GM12878 (cell line): ENCODE measurements at regions not wholly inside any gene's neighbourhood (a gene's known extent, or its start where the extent isn't known, plus 50 kb on each side); places are given as distances from the start of the nearest gene placed in this dataset.

Experiments
- ATAC-seq: fragments of 200-7000 bp; cut with Tn5 transposase; 3 replicates; pipeline ENCODE4 v1.9.1; 2020; ENCODE audit warnings: mild to moderate bottlenecking, moderate library complexity
- BruUV-seq: library from RNA; stranded (reverse); fragments of 400-500 nt; replicated peaks from 2 replicates; lab custom pipeline; 2021; lab: Mats Ljungman, UMichigan
- CTCF ChIA-PET: fragments of 300-600 bp; sonication (Branson Sonifier 250); formaldehyde crosslinking; extraction: SDS; loops from one replicate; lab custom pipeline; 2021; ENCODE audit warnings: inconsistent platforms; lab: Yijun Ruan, JAX
- POLR2A ChIA-PET: fragments of 350-600 bp; formaldehyde crosslinking; extraction: SDS; loops from one replicate; lab custom pipeline; 2021; ENCODE audit warnings: inconsistent platforms; lab: Charles Lee
- RAD21 ChIA-PET: fragments of 300-600 bp; sonication (Branson Sonifier 250); formaldehyde crosslinking; loops from one replicate; lab custom pipeline; 2023; ENCODE audit warnings: antibody characterized with exemption; ENCODE audit not compliant: unreplicated experiment; lab: Charles Lee
- SMC1A ChIA-PET: fragments of 300-600 bp; sonication (Branson Sonifier 250); formaldehyde crosslinking; loops from one replicate; lab custom pipeline; 2023; ENCODE audit not compliant: unreplicated experiment, uncharacterized antibody; lab: Charles Lee
- DNase-seq: peaks from one replicate; pipeline ENCODE4 v3.0.0-alpha.2; 2011; ENCODE audit warnings: low read depth, low spot score
- FAIRE-seq: peaks from 3 replicates; lab custom pipeline; 2011; peaks lifted over from hg19 to GRCh38; lab: Jason Lieb, UNC
- H2AFZ ChIP-seq: 2 replicates; pipeline ENCODE4 v1.6.0; 2011; ENCODE audit warnings: low read depth, low read length, control low read depth; ENCODE audit not compliant: control insufficient read depth
- H3K27ac ChIP-seq: 2 replicates; pipeline ENCODE4 v1.5.1; 2011; ENCODE audit warnings: control low read depth; ENCODE audit not compliant: control insufficient read depth, insufficient read depth
- H3K27me3 ChIP-seq, 2 experiments: replicated peaks in 1 of 2; 2 replicates each; pipeline versions ENCODE4 v1.6.0 to v1.6.1; 2011; ENCODE audit warnings: low read length in 1 of 2; ENCODE audit not compliant: control insufficient read depth in 2 of 2, insufficient read depth in 2 of 2
- H3K36me3 ChIP-seq, 2 experiments: 2 replicates each; pipeline ENCODE4 v1.5.1; 2011; ENCODE audit warnings: low read length in 1 of 2; ENCODE audit not compliant: control insufficient read depth in 2 of 2, insufficient read depth in 2 of 2
- H3K4me1 ChIP-seq: 2 replicates; pipeline ENCODE4 v1.6.1; 2011; ENCODE audit warnings: mild to moderate bottlenecking, low read length, moderate library complexity, mixed read lengths; ENCODE audit not compliant: control insufficient read depth, insufficient read depth
- H3K4me2 ChIP-seq: 2 replicates; pipeline ENCODE4 v1.6.0; 2011; ENCODE audit warnings: control low read depth; ENCODE audit not compliant: control insufficient read depth, insufficient read depth
- H3K4me3 ChIP-seq: fragments of 200-600 bp; sonication (generic); 2 replicates; pipeline ENCODE4 v1.5.1; 2016
- H3K79me2 ChIP-seq: 2 replicates; pipeline ENCODE4 v1.6.0; 2011; ENCODE audit warnings: low read length; ENCODE audit not compliant: control insufficient read depth, insufficient read depth
- H3K9ac ChIP-seq: 2 replicates; pipeline ENCODE4 v1.8.0; 2011; ENCODE audit warnings: low read length, control low read depth, mixed read lengths; ENCODE audit not compliant: control insufficient read depth, insufficient read depth
- H3K9me3 ChIP-seq: replicated peaks from 3 replicates; pipeline ENCODE4 v1.5.1; 2011; ENCODE audit warnings: mild to moderate bottlenecking, low read length; ENCODE audit not compliant: control insufficient read depth, insufficient read depth
- H4K20me1 ChIP-seq: 2 replicates; pipeline ENCODE4 v1.6.0; 2011; ENCODE audit not compliant: control insufficient read depth, insufficient read depth
- BMI1 ChIP-seq: fragments of 450-650 bp; IDR thresholded peaks from 2 replicates; pipeline ENCODE4 v1.6.1; 2016; ENCODE audit warnings: mild to moderate bottlenecking, moderate library complexity, borderline replicate concordance
- CBX3 ChIP-seq: fragments of 200-600 bp; sonication (generic); IDR thresholded peaks from 2 replicates; pipeline ENCODE4 v1.6.1; 2016; ENCODE audit warnings: low read depth, borderline replicate concordance
- EED ChIP-seq: sonication (generic); IDR thresholded peaks from 2 replicates; pipeline ENCODE4 v1.6.1; 2016; ENCODE audit warnings: antibody characterized with exemption, low read depth
- FOXK2 ChIP-seq: fragments of 450-650 bp; IDR thresholded peaks from 2 replicates; pipeline ENCODE4 v1.6.1; 2017; ENCODE audit warnings: mild to moderate bottlenecking, moderate library complexity
- NR2C1 ChIP-seq: fragments of 450-650 bp; IDR thresholded peaks from 2 replicates; pipeline ENCODE4 v1.6.1; 2017; ENCODE audit warnings: antibody characterized with exemption, mild to moderate bottlenecking, moderate library complexity
- NRF1 ChIP-seq: conservative IDR thresholded peaks from 2 replicates; pipeline ENCODE4 v1.6.1; 2011; ENCODE audit warnings: mild to moderate bottlenecking, low read depth, low read length, improper control_type of control experiment
- PKNOX1 ChIP-seq: fragments of 450-650 bp; IDR thresholded peaks from 2 replicates; pipeline ENCODE4 v1.6.1; 2016; ENCODE audit warnings: mild to moderate bottlenecking
- SMARCA5 ChIP-seq: fragments of 450-650 bp; IDR thresholded peaks from 2 replicates; pipeline ENCODE4 v1.6.1; 2017; ENCODE audit warnings: mild to moderate bottlenecking
- SMC3 ChIP-seq: IDR thresholded peaks from 2 replicates; pipeline ENCODE4 v1.6.1; 2011; ENCODE audit warnings: low read length, improper control_type of control experiment, borderline replicate concordance
- SUZ12 ChIP-seq: fragments of 200-600 bp; sonication (generic); IDR thresholded peaks from one replicate; pipeline ENCODE4 v1.6.1; 2018; ENCODE audit warnings: antibody characterized with exemption, mild to moderate bottlenecking; ENCODE audit not compliant: unreplicated experiment
- TCF12 ChIP-seq: IDR thresholded peaks from 2 replicates; pipeline ENCODE4 v1.6.1; 2011; ENCODE audit warnings: low read depth, mild to moderate bottlenecking, low read length
- ZNF622 ChIP-seq: fragments of 450-650 bp; IDR thresholded peaks from 2 replicates; pipeline ENCODE4 v1.6.1; 2017; ENCODE audit warnings: mild to moderate bottlenecking, inconsistent platforms
- WGBS: methylation state at CpG from one replicate; pipeline ENCODE4 v1.1.6; 2016; ENCODE audit warnings: low lambda C conversion rate; ENCODE audit not compliant: insufficient replicate concordance, insufficient coverage; ENCODE audit errors: missing lambda C conversion rate; 5-methylcytosine and 5-hydroxymethylcytosine counted together
- in situ Hi-C: fragments of 300-500 bp; cut with MboI; formaldehyde crosslinking; loops from 9 replicates; pipeline ENCODE4 v1.14.3; 2018; ENCODE audit warnings: mixed read lengths
- intact Hi-C: fragments of 100-400 bp; cut with micrococcal nuclease; formaldehyde crosslinking; loops from one replicate; pipeline ENCODE4 v1.14.2; 2022; ENCODE audit not compliant: unreplicated experiment
- TF ChIP-seq, protein P1 (sequence below): fragments of 450-650 bp; IDR thresholded peaks from 2 replicates; pipeline ENCODE4 v1.6.1; 2017; ENCODE audit warnings: borderline replicate concordance
- TF ChIP-seq, protein P2 (sequence below): fragments of 450-650 bp; IDR thresholded peaks from 2 replicates; pipeline ENCODE4 v1.6.1; 2018; ENCODE audit warnings: borderline replicate concordance, mild to moderate bottlenecking; ENCODE audit not compliant: partially characterized antibody

DNA sequence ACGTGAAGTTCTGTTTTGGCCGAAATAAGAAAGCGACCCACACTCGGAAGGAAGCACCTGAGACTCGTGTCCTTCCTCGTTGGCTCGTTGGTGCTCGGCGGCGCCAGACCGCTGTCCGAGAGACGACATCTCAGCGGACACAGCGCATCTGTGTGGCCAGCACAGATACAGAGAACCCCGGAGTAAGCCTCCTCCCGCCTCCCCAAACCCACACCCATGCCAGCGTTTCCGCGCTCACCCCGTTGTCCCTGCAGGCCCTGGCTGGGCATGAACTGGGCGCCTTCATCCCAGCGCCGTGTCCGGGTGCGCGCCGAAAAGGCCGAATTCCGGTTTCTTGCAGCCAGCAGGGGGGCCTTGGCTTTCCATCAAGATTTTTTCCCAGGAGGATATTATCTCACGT lies 127.6 kb downstream of the SOX1 start:
- DNase-seq, result no peak
- Histone ChIP-seq H4K20me1 (no peaks in the 10 kb centered on the region), H3K9ac (no peak overlapping the region)
- TF ChIP-seq, protein P1, sequence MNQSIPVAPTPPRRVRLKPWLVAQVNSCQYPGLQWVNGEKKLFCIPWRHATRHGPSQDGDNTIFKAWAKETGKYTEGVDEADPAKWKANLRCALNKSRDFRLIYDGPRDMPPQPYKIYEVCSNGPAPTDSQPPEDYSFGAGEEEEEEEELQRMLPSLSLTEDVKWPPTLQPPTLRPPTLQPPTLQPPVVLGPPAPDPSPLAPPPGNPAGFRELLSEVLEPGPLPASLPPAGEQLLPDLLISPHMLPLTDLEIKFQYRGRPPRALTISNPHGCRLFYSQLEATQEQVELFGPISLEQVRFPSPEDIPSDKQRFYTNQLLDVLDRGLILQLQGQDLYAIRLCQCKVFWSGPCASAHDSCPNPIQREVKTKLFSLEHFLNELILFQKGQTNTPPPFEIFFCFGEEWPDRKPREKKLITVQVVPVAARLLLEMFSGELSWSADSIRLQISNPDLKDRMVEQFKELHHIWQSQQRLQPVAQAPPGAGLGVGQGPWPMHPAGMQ, result no peak
- TF ChIP-seq NRF1, result no peak
- TF ChIP-seq ZNF622, result no peak
- TF ChIP-seq, all 136 proteins: peak for 0
- POLR2A ChIA-PET, result no interaction called here
- no peak for ATAC-seq
- Histone ChIP-seq H3K9me3 (no peaks in the 10 kb centered on the region; the same call in 2 of the 3 replicates), H3K36me3 (no peaks in the 10 kb centered on the region), H3K4me3 (no peak overlapping the region), H3K4me1 (no peaks in the 10 kb centered on the region), H3K27me3 (no peaks in the 10 kb centered on the region), H3K79me2 (no peaks in the 10 kb centered on the region), H3K4me2 (no peak overlapping the region), H2AFZ (no peak overlapping the region), H3K27ac (no peak overlapping the region)
- no peak for FAIRE-seq
- RAD21 ChIA-PET, result no interaction called here
- in situ Hi-C loops, result no loop called here
- BruUV-seq, result no TSS peak
- 81% methylated on average over 30 of the region's 31 CpGs for WGBS
- intact Hi-C loops, result no loop called here
- SMC1A ChIA-PET, result no interaction called here
- CTCF ChIA-PET, result no interaction called here

DNA sequence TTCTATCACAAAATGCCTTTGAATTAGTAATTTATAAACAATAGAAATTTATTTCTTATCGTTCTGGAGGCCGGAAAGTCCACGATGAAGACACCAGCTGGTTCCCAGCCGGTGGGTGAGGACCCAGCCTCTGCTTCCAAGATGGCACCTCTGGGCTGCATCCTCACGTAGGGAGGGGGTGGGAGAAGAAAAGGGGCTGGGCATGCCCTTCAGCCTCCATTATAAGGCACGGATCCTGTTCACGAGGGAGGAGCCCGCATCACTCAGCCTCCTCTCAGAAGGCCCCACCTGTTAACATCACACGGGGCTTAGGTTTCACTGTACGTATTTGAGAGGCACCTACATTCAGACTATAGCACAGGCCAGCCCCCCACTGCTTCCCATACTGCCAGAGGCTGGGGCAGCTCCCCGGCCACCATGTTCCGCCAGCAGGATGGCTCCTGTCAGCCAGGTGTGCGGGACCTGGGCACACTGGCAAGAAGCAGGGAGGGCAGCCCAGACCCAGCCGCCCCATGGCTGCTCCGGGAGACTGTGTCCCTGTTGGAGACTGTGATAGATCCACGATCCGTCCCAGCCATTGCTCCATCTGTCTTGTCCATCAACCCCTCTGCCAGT lies 131.6 kb downstream of the SOX1 start:
- H3K9me3 ChIP-seq, result no peaks in the 10 kb centered on the region; the same call in 2 of the 3 replicates
- ChIA-PET SMC1A (no interaction called here), CTCF (no interaction called here), POLR2A (no interaction called here), RAD21 (no interaction called here)
- no peak overlapping the region for H3K9ac ChIP-seq
- no peaks in the 10 kb centered on the region for H3K79me2 ChIP-seq
- no TSS peak for BruUV-seq
- no peak overlapping the region for H3K4me3 ChIP-seq
- H3K27ac ChIP-seq, result no peak overlapping the region
- no peak overlapping the region for H2AFZ ChIP-seq
- no peak overlapping the region for H3K4me2 ChIP-seq
- DNase-seq (no peak), ATAC-seq (no peak), FAIRE-seq (no peak)
- no peaks in the 10 kb centered on the region for H3K36me3 ChIP-seq
- in situ Hi-C loops (no loop called here), intact Hi-C loops (no loop called here)
- H3K4me1 ChIP-seq, result no peaks in the 10 kb centered on the region
- H3K27me3 ChIP-seq, result no peaks in the 10 kb centered on the region
- WGBS, result 52% methylated on average over 16 of the region's 17 CpGs
- no peaks in the 10 kb centered on the region for H4K20me1 ChIP-seq
- TF ChIP-seq BMI1, result no peak
- no peak for TF ChIP-seq TCF12
- no peak for TF ChIP-seq EED
- no peak for TF ChIP-seq FOXK2
- TF ChIP-seq, protein P2, sequence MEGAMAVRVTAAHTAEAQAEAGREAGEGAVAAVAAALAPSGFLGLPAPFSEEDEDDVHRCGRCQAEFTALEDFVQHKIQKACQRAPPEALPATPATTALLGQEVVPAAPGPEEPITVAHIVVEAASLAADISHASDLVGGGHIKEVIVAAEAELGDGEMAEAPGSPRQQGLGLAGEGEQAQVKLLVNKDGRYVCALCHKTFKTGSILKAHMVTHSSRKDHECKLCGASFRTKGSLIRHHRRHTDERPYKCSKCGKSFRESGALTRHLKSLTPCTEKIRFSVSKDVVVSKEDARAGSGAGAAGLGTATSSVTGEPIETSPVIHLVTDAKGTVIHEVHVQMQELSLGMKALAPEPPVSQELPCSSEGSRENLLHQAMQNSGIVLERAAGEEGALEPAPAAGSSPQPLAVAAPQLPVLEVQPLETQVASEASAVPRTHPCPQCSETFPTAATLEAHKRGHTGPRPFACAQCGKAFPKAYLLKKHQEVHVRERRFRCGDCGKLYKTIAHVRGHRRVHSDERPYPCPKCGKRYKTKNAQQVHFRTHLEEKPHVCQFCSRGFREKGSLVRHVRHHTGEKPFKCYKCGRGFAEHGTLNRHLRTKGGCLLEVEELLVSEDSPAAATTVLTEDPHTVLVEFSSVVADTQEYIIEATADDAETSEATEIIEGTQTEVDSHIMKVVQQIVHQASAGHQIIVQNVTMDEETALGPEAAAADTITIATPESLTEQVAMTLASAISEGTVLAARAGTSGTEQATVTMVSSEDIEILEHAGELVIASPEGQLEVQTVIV, result no peak
- TF ChIP-seq SMARCA5, result no peak
- TF ChIP-seq SUZ12, result no peak
- no peak for TF ChIP-seq CBX3
- TF ChIP-seq NR2C1, result no peak
- no peak for TF ChIP-seq SMC3
- no peak for TF ChIP-seq PKNOX1
